Naive thymus-derived CD4-positive, alpha-beta T cell (primary cell): ENCODE measurements at regions not wholly inside any gene's neighbourhood (a gene's known extent, or its start where the extent isn't known, plus 50 kb on each side); places are given as distances from the start of the nearest gene placed in this dataset.
"Not testable (repeated sequence)": the region's sequence is repeated elsewhere in the genome, so short reads cannot be mapped to it uniquely, and the experiment has no call there.

ENCODE experiments used
- ATAC-seq: fragments of 150-1000 bp; cut with Tn5 transposase; 2 replicates; pipeline ENCODE4 v1.10.0; 2021; ENCODE audit warnings: mild to moderate bottlenecking, moderate library complexity
- CTCF ChIA-PET: fragments of 350-600 bp; sonication (Branson Sonifier 250); formaldehyde crosslinking; loops from one replicate; lab custom pipeline; 2021; ENCODE audit warnings: antibody characterized with exemption; lab: Charles Lee
- POLR2A ChIA-PET: fragments of 350-600 bp; sonication (Branson Sonifier 250); formaldehyde crosslinking; loops from one replicate; lab custom pipeline; 2021; ENCODE audit warnings: antibody characterized with exemption, inconsistent platforms; lab: Charles Lee
- DNase-seq, 9 donors: peaks; one replicate each; pipeline versions ENCODE4 v3.0.0 to v3.0.0-alpha.2; 2020 to 2022; ENCODE audit warnings: mixed read lengths in 1 of 9
- H3K27ac ChIP-seq: one replicate; pipeline ENCODE4 v1.7.0; 2013; ENCODE audit warnings: mild to moderate bottlenecking, low read depth, low read length, moderate library complexity
- H3K27me3 ChIP-seq, 2 donors: one replicate each; pipeline ENCODE4 v1.7.0; 2013; ENCODE audit warnings: low read length in 2 of 2, mild to moderate bottlenecking in 2 of 2, moderate library complexity in 2 of 2; ENCODE audit not compliant: control insufficient read depth in 2 of 2, insufficient read depth in 2 of 2
- H3K36me3 ChIP-seq, 3 experiments: 1 replicate in 2 of 3; 2 replicates in 1 of 3; pipeline ENCODE4 v1.7.0; 2013; ENCODE audit warnings: low read length in 3 of 3, mild to moderate bottlenecking in 3 of 3, moderate library complexity in 1 of 3; ENCODE audit not compliant: insufficient read depth in 3 of 3, control insufficient read depth in 2 of 3
- H3K4me1 ChIP-seq, 2 donors: one replicate each; pipeline ENCODE4 v1.7.0; 2013; ENCODE audit warnings: low read length in 2 of 2, mild to moderate bottlenecking in 2 of 2, moderate library complexity in 1 of 2; ENCODE audit not compliant: control insufficient read depth in 2 of 2, insufficient read depth in 2 of 2
- H3K4me3 ChIP-seq: 2 replicates; pipeline ENCODE4 v1.7.0; 2013; ENCODE audit warnings: mild to moderate bottlenecking, low read length
- H3K9me3 ChIP-seq, 3 experiments: 1 replicate in 2 of 3; 2 replicates in 1 of 3; pipeline ENCODE4 v1.7.0; 2013; ENCODE audit warnings: low read length in 3 of 3; ENCODE audit not compliant: control insufficient read depth in 2 of 3
- H3K27ac Mint-ChIP-seq, 9 donors: one replicate each; pipeline ENCODE4 v1.8.0; 2020 to 2022; ENCODE audit warnings: mixed read lengths in 9 of 9, mild to moderate bottlenecking in 8 of 9, moderate library complexity in 5 of 9, inconsistent platforms in 2 of 9
- H3K27me3 Mint-ChIP-seq, 5 donors: one replicate each; pipeline ENCODE4 v1.8.0; 2021 to 2022; ENCODE audit warnings: mixed read lengths in 5 of 5, mild to moderate bottlenecking in 1 of 5
- H3K36me3 Mint-ChIP-seq, 5 donors: one replicate each; pipeline ENCODE4 v1.8.0; 2020 to 2022; ENCODE audit warnings: mixed read lengths in 5 of 5, mild to moderate bottlenecking in 3 of 5, inconsistent platforms in 1 of 5
- H3K4me1 Mint-ChIP-seq, 7 donors: one replicate each; pipeline ENCODE4 v1.8.0; 2020 to 2022; ENCODE audit warnings: mixed read lengths in 7 of 7, mild to moderate bottlenecking in 3 of 7, inconsistent platforms in 1 of 7
- H3K4me3 Mint-ChIP-seq, 10 donors: one replicate each; pipeline ENCODE4 v1.8.0; 2020 to 2022; ENCODE audit warnings: mild to moderate bottlenecking in 10 of 10, mixed read lengths in 10 of 10, moderate library complexity in 6 of 10, inconsistent platforms in 2 of 10
- H3K9me3 Mint-ChIP-seq, 11 donors: one replicate each; pipeline ENCODE4 v1.8.0; 2020 to 2022; ENCODE audit warnings: mixed read lengths in 11 of 11, mild to moderate bottlenecking in 4 of 11, inconsistent platforms in 1 of 11, moderate library complexity in 1 of 11
- intact Hi-C, 2 donors: fragments of 100-400 bp; cut with micrococcal nuclease; formaldehyde crosslinking; loops; one replicate each; pipeline ENCODE4 v1.15.1; 2023

DNA sequence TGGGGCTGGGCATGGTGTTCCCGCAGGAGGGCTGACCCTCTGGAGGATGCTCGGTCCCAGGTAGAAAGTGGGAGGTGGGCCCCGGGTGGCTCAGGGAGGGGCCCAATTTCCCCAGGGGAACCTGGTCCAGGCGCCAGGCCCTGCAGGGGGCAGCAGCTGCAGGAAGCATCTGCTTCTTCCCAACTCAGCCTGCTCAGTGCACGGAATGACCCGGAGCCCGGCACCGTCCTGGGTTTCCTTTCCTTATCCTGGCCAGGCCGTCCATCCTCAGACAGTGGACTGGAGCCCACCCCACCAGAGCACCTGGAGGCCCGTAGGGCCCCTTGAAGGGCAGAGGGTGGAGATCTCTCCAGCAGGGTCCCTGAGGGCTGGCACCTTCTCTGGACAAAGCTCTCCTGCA, 111.0 kb downstream of the TMEM121 start:
- DNase-seq, ATAC-seq, H3K36me3 ChIP-seq, H3K27me3 ChIP-seq, CTCF ChIA-PET, H3K36me3 Mint-ChIP-seq, H3K9me3 ChIP-seq, H3K27ac ChIP-seq, H3K27me3 Mint-ChIP-seq, H3K27ac Mint-ChIP-seq, intact Hi-C loops, POLR2A ChIA-PET, H3K4me1 ChIP-seq, H3K4me3 Mint-ChIP-seq, H3K4me3 ChIP-seq, H3K4me1 Mint-ChIP-seq: not testable (repeated sequence)
- peaks cover 0 to 12% (median 3%) of the 10 kb centered on the region in 11 donors for H3K9me3 Mint-ChIP-seq

DNA sequence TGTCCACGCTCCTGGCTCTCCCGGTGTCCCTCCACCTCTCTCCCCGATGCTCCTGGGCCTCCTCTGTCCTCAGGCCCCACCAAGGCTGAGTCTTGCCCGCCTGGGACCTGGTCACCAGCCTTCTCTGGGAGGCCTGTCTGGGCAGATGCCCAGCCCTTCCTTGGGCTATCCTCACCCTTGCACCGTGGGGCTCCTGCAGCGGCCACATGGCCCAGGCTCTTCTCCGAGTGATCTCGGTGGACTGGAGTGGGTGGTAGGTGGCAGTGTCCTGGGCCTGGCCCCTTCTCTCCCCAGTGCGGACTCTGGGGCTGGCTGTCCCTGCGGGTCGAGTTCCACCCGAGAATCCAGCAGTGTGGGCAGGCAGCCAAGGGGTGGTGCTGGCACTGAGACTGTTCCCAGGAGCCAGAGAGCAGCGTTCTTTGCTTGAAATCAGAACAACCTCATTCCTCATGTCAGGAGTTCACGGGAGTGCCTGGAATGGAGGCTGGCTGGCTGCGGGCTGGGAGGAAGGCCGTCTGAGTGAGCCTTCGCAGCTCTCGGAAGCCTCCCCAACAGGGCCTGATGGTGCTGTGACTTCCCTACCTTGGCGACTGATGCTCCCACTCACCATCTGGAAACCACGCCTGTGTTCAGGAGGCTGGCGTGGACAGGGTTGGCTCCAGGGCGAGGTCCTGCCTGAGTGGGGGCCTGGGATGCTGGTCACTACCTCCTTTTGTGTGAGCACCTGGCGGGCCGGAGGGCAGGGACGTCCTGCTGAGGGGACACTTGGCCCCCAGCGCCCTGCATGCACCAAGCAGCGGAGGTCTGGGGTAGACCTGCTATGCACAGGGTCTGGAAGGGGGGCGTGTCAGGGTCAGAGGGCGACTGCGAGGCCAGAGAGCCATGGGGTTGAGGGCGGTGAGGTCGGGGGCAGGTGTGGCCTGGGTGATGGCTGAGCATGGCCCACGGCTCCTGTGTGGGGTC, 113.9 kb downstream of the TMEM121 start:
- H3K4me3 Mint-ChIP-seq, CTCF ChIA-PET, POLR2A ChIA-PET, H3K36me3 Mint-ChIP-seq, H3K4me3 ChIP-seq, intact Hi-C loops, H3K27me3 Mint-ChIP-seq, H3K9me3 Mint-ChIP-seq, H3K36me3 ChIP-seq, H3K9me3 ChIP-seq, H3K27ac ChIP-seq, ATAC-seq, H3K4me1 ChIP-seq, H3K27me3 ChIP-seq, H3K27ac Mint-ChIP-seq, H3K4me1 Mint-ChIP-seq: not testable (repeated sequence)
- peak in 1 of 9 donors; percentile 18 for DNase-seq

DNA sequence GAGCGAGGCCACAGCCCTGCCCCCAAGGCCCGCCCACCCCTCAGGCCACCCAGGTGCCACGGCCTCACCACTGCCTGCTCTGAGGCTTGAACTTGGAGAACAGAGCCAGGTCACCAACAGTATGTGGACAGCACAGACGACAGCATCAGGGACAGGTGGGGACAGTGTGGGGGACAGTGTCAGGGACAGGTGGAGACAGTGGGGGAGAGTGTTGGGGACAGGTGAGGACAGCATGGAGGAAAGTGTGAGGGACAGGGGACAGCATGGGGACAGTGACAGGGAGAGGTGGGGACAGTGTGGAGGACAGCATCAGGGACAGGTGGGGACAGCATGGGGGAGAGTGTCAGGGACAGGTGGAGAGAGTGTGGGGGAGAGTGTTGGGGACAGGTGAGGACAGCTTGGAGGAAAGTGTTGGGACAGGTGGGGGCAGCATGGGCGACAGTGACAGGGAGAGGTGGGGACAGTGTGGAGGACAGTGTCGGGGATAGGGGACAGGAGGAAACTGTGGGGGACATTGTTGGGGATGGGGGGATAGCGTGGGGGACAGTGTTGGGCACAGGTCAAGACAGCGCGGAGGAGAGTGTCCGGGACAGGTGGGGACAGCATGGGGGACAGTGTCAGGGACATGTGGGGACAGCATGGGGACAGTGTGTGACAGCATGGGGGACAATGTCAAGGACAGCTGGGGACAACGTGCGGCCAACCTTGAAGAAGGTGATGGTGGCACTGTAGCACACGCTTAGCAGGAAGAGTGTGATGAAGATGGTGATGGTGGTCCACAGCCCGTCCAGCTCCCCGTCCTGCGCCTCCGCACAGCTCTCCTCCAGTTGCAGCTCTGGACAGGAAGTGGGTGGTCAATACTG, 114.9 kb downstream of the TMEM121 start:
- Histone ChIP-seq H3K27me3 (no peaks in the 10 kb centered on the region), H3K4me1 (no peaks in the 10 kb centered on the region), H3K9me3 (no peaks in the 10 kb centered on the region), H3K27ac (no peak overlapping the region), H3K36me3 (no peaks in the 10 kb centered on the region), H3K4me3 (no peak overlapping the region)
- no peaks in the 10 kb centered on the region for H3K27me3 Mint-ChIP-seq
- H3K4me1 Mint-ChIP-seq, result peaks cover 0 to under 1% (median 0%) of the 10 kb centered on the region in 7 donors
- intact Hi-C loops, result no loop called here
- H3K36me3 Mint-ChIP-seq, result no peaks in the 10 kb centered on the region
- H3K27ac Mint-ChIP-seq, result peak overlapping the region in 1 of 9 donors; percentile 11
- POLR2A ChIA-PET, result no interaction called here
- no peak overlapping the region for H3K4me3 Mint-ChIP-seq
- DNase-seq, result peak in 1 of 9 donors; percentile 11
- ATAC-seq, result peak; percentile 15
- no peaks in the 10 kb centered on the region for H3K9me3 Mint-ChIP-seq
- CTCF ChIA-PET, result no interaction called here

DNA sequence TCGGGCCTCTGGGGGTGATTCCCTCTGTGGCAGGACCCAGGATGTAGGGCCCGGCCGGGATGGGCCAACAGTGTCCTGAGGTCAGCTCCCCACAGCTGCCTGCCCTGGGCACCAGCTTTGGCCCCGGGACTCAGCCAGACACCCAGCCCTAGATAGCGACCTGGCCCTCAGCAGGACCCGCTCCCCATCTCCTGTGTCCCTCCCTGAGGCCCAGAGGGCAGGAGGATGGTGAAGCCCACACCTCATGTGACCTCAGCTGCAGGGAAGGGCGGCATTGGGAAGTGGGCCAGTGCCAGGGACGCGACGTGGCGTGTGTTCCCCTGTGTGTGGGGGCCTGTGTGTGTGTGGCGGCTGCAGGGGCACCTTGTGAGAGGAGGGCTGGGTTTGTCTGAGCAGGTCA, 115.6 kb downstream of the TMEM121 start:
- ATAC-seq, H3K9me3 Mint-ChIP-seq, CTCF ChIA-PET, H3K36me3 Mint-ChIP-seq, H3K27ac Mint-ChIP-seq, H3K9me3 ChIP-seq, H3K36me3 ChIP-seq, H3K4me1 Mint-ChIP-seq, H3K4me1 ChIP-seq, POLR2A ChIA-PET, H3K27me3 ChIP-seq, H3K4me3 Mint-ChIP-seq, intact Hi-C loops, H3K4me3 ChIP-seq, H3K27ac ChIP-seq, H3K27me3 Mint-ChIP-seq: not testable (repeated sequence)
- DNase-seq, result peak in 1 of 9 donors; percentile 19

DNA sequence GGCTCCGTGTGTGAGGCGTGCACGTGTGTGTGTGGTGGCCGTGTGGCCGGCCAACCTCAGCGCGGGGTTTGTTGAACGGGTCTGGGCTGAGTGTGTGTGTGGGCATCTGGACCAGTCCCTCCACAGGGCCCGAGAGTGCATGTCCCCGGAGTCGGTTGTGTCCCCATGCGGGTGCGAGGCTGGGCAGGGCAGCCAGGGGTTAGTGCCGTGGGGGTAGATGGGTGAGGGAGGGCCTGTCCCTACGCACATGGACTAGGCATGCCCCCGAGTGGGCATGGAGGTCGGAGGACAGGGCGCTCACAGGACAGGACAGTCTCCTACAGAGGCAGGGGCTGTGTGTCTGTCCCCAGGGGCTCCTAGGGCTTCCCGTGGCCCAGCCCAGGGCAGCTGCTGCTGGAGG, 116.1 kb downstream of the TMEM121 start:
- H3K27me3 Mint-ChIP-seq, POLR2A ChIA-PET, H3K4me1 Mint-ChIP-seq, H3K36me3 ChIP-seq, H3K9me3 ChIP-seq, H3K4me3 ChIP-seq, H3K27ac Mint-ChIP-seq, H3K36me3 Mint-ChIP-seq, H3K4me1 ChIP-seq, ATAC-seq, H3K27me3 ChIP-seq, H3K9me3 Mint-ChIP-seq, H3K4me3 Mint-ChIP-seq, intact Hi-C loops, CTCF ChIA-PET, H3K27ac ChIP-seq: not testable (repeated sequence)
- peak in 1 of 9 donors; percentile 15 for DNase-seq

DNA sequence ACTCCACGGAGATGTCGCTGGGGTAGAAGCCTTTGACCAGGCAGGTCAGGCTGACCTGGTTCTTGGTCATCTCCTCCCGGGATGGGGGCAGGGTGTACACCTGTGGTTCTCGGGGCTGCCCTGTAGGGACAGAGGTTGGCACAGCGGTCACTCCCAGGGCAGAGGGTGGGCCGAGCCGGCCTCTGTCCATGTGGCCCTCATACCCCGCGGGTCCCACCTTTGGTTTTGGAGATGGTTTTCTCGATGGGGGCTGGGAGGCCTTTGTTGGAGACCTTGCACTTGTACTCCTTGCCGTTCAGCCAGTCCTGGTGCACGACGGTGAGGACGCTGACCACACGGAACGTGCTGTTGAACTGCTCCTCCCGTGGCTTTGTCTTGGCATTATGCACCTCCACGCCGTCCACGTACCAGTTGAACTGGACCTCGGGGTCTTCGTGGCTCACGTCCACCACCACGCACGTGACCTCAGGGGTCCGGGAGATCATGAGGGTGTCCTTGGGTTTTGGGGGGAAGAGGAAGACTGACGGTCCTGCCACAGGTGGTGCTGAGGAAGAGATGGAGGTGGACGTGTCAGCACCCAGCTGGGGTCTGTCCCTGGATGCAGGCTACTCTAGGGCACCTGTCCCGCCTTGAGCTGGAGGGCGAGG, 117.1 kb downstream of the TMEM121 start:
- H3K27ac Mint-ChIP-seq, H3K9me3 ChIP-seq, H3K36me3 ChIP-seq, H3K36me3 Mint-ChIP-seq, H3K27ac ChIP-seq, H3K27me3 ChIP-seq, H3K4me3 ChIP-seq, POLR2A ChIA-PET, ATAC-seq, intact Hi-C loops, H3K4me3 Mint-ChIP-seq, H3K4me1 Mint-ChIP-seq, DNase-seq, CTCF ChIA-PET, H3K4me1 ChIP-seq, H3K9me3 Mint-ChIP-seq, H3K27me3 Mint-ChIP-seq: not testable (repeated sequence)
